ENCODE measurements at regions not wholly inside any gene's neighbourhood (a gene's known extent, or its start where the extent isn't known, plus 50 kb on each side); places are given as distances from the start of the nearest gene placed in this dataset.

DNA sequence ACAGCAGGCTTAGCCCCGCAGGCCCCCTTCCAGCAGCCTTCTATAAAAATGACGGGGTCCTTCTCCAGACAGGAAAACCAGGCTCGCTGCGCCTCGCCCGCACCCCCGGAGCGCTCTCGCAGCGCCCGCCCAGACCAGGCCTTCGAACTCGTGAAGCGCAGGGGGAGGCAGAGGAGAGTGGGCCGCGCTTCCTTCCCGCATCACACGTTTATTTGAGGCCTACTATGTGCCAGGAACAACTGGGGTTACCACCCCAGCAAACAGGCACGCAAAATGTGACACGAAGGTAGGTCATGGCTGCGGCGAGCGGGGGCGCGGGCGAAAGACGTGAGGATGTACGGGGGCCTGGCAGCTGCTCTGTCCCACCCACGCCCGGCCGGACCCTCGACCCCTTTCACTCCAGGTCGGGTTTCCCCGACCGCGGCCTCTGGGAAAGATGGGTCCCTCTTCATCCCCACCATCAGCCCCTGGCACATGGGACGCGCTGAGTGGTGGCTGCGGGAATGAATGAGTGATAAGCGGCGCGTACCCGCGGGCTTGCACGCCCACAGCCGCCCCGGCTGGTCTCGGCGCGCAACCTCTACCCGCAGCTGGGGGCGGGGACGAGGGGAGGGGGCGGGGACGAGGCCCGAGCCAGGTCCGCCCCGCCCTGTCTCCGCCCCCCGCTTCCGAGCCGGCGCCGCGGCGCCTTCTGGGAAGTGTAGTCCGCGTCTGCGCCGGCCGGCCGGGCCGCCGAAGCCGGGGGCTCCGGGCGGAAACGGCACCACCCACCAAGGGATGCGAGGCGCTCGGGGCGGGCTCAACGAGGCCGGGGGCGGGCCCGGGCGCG, 59.1 kb downstream of the ZNF467 start:
- TF ChIP-seq, protein P1, sequence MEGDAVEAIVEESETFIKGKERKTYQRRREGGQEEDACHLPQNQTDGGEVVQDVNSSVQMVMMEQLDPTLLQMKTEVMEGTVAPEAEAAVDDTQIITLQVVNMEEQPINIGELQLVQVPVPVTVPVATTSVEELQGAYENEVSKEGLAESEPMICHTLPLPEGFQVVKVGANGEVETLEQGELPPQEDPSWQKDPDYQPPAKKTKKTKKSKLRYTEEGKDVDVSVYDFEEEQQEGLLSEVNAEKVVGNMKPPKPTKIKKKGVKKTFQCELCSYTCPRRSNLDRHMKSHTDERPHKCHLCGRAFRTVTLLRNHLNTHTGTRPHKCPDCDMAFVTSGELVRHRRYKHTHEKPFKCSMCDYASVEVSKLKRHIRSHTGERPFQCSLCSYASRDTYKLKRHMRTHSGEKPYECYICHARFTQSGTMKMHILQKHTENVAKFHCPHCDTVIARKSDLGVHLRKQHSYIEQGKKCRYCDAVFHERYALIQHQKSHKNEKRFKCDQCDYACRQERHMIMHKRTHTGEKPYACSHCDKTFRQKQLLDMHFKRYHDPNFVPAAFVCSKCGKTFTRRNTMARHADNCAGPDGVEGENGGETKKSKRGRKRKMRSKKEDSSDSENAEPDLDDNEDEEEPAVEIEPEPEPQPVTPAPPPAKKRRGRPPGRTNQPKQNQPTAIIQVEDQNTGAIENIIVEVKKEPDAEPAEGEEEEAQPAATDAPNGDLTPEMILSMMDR (IDR thresholded peaks at IDR 0.05; ENCODE audit: insufficient read depth, low read length, poor library complexity, severe bottlenecking) = no peak
- Histone ChIP-seq H3K27me3 (ENCODE audit: control insufficient read depth, insufficient read depth, low read length) (no peaks in the 10 kb centered on the region), H3K36me3 (ENCODE audit: control insufficient read depth, insufficient read depth, low read length) (no peaks in the 10 kb centered on the region), H3K4me3 (ENCODE audit: low read depth, low read length) (peak overlapping the region; percentile 78)
- peak; percentile 32 for DNase-seq (ENCODE audit: low read depth)

DNA sequence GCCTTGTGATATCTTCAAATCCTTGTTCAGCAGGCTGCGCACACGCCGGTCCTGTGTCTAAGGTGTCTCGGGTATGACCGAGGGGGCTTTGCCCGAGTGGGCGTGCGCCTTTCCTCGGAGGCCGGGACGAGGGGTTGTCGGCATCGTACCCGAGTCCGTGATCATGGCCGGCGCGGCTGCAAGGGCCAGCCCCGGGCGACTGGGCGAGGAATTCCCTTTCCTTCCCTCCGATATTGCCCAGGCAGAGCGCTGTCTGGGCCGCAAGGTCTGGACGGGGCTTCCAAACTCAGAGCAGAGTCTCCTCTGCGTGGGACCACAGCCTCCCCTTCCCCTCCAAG, 59.7 kb downstream of the ZNF467 start:
- Histone ChIP-seq H3K27me3 (ENCODE audit: control insufficient read depth, insufficient read depth, low read length) (no peaks in the 10 kb centered on the region), H3K4me3 (ENCODE audit: low read depth, low read length) (no peak overlapping the region), H3K36me3 (ENCODE audit: control insufficient read depth, insufficient read depth, low read length) (no peaks in the 10 kb centered on the region)
- TF ChIP-seq, protein P1 (IDR thresholded peaks at IDR 0.05; ENCODE audit: insufficient read depth, low read length, poor library complexity, severe bottlenecking) = no peak
- no peak for DNase-seq (ENCODE audit: low read depth)

DNA sequence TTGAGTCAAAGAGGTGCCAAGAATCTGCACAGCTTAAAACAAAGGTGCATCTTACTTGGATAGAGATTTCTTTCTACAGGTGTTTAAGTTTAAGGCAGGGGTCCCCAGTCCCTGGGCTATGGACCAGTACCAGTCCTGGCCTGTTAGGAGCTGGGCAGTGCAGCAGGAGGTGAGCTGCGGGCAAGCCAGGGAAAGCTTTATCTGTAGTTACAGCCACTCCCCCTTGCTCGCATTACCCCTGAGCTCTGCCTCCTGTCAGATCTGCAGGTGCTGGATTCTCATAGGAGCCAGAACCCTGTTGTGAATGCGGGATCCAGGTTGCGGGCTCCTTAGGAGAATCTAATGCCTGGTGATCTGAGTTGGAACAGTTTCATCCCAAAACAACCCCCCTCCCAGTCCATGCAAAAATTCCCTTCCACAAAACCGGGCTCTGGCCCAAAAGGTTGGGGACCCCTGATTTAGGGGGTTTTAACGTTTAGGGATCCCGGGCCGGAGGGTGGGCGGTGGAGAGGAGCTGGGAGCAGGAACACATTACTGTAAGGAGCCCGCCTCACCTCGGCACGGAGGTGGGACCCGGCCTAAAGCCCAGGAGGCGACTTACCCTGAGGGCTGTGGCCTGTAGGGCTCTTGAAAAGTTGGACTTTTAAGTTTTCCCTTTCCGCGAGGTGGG, 60.2 kb downstream of the ZNF467 start:
- DNase-seq (ENCODE audit: low read depth) = no peak
- Histone ChIP-seq H3K36me3 (ENCODE audit: control insufficient read depth, insufficient read depth, low read length) (no peaks in the 10 kb centered on the region), H3K27me3 (ENCODE audit: control insufficient read depth, insufficient read depth, low read length) (no peaks in the 10 kb centered on the region), H3K4me3 (ENCODE audit: low read depth, low read length) (no peak overlapping the region)
- TF ChIP-seq, protein P1 (IDR thresholded peaks at IDR 0.05; ENCODE audit: insufficient read depth, low read length, poor library complexity, severe bottlenecking) = no peak

GRCh38 chr7:149708026-149708425, 65.4 kb downstream of the ZNF467 start:
- TF ChIP-seq, protein P1 (IDR thresholded peaks at IDR 0.05; ENCODE audit: insufficient read depth, low read length, poor library complexity, severe bottlenecking) = no peak
- no peaks in the 10 kb centered on the region for H3K36me3 ChIP-seq (ENCODE audit: control insufficient read depth, insufficient read depth, low read length)
- H3K27me3 ChIP-seq (ENCODE audit: control insufficient read depth, insufficient read depth, low read length) = peaks cover 3% of the 10 kb centered on the region
- DNase-seq (ENCODE audit: low read depth) = no peak
- no peak overlapping the region for H3K4me3 ChIP-seq (ENCODE audit: low read depth, low read length)

- Histone ChIP-seq H3K36me3 (ENCODE audit: control insufficient read depth, insufficient read depth, low read length) (no peaks in the 10 kb centered on the region), H3K4me3 (ENCODE audit: low read depth, low read length) (no peak overlapping the region), H3K27me3 (ENCODE audit: control insufficient read depth, insufficient read depth, low read length) (peaks cover 3% of the 10 kb centered on the region)
- TF ChIP-seq, protein P1 (IDR thresholded peaks at IDR 0.05; ENCODE audit: insufficient read depth, low read length, poor library complexity, severe bottlenecking) = no peak
- no peak for DNase-seq (ENCODE audit: low read depth)
These were observed 65.9 kb downstream of the ZNF467 start for GRCh38 chr7:149707448-149707886.
